H54 (cell line): ENCODE measurements at regions not wholly inside any gene's neighbourhood (a gene's known extent, or its start where the extent isn't known, plus 50 kb on each side); places are given as distances from the start of the nearest gene placed in this dataset.
"Not testable (repeated sequence)": the region's sequence is repeated elsewhere in the genome, so short reads cannot be mapped to it uniquely, and the experiment has no call there.

Experiments used
- DNase-seq: peaks from one replicate; pipeline ENCODE4 v3.0.0; 2011; ENCODE audit warnings: low spot score, mixed read lengths; ENCODE audit not compliant: insufficient read length
- FAIRE-seq: peaks from 3 replicates; lab custom pipeline; 2011; peaks lifted over from hg19 to GRCh38; lab: Jason Lieb, UNC
- POLR2A ChIP-seq: IDR thresholded peaks from 2 replicates; pipeline ENCODE4 v1.6.1; 2011; ENCODE audit warnings: low read depth, mild to moderate bottlenecking, low read length

GRCh38 chr4:156326246-156326645 is 372.6 kb upstream of the CTSO start:
- DNase-seq = no peak
- TF ChIP-seq POLR2A = no peak
- no peak for FAIRE-seq

GRCh38 chr4:156322592-156322991 is 368.9 kb upstream of the CTSO start:
- peak; percentile 78 for FAIRE-seq
- TF ChIP-seq POLR2A = no peak
- DNase-seq = no peak

GRCh38 chr4:156321203-156321602 is 367.5 kb upstream of the CTSO start:
- DNase-seq = peak; percentile 1
- TF ChIP-seq POLR2A = no peak
- peak; percentile 95 for FAIRE-seq

GRCh38 chr4:156313497-156313896 is 359.8 kb upstream of the CTSO start:
- FAIRE-seq (no peak), DNase-seq (no peak)
- TF ChIP-seq POLR2A = no peak

GRCh38 chr4:156312261-156312847 is 358.7 kb upstream of the CTSO start:
- no peak for TF ChIP-seq POLR2A
- DNase-seq (no peak), FAIRE-seq (peak; percentile 73)

- no peak for FAIRE-seq
- no peak for TF ChIP-seq POLR2A
- DNase-seq = no peak
Measured at GRCh38 chr4:156309031-156309430, 355.4 kb upstream of the CTSO start.

GRCh38 chr4:156303708-156304107 is 350.0 kb upstream of the CTSO start:
- FAIRE-seq = no peak
- DNase-seq = no peak
- TF ChIP-seq POLR2A = no peak

GRCh38 chr4:156298230-156298629 is 344.6 kb upstream of the CTSO start:
- TF ChIP-seq POLR2A = no peak
- FAIRE-seq = no peak
- DNase-seq = no peak

GRCh38 chr4:156295676-156296195 is 342.1 kb upstream of the CTSO start:
- TF ChIP-seq POLR2A = no peak
- no peak for DNase-seq
- no peak for FAIRE-seq

- DNase-seq (peak; percentile 12), FAIRE-seq (peak; percentile 92)
- TF ChIP-seq POLR2A = no peak
Measured at GRCh38 chr4:156294577-156294976, 340.9 kb upstream of the CTSO start.

GRCh38 chr4:156293657-156294297 is 340.1 kb upstream of the CTSO start:
- FAIRE-seq (peak; percentile 67), DNase-seq (no peak)
- no peak for TF ChIP-seq POLR2A

- FAIRE-seq (no peak), DNase-seq (no peak)
- TF ChIP-seq POLR2A = no peak
Measured at GRCh38 chr4:156291317-156291716, 337.7 kb upstream of the CTSO start.

GRCh38 chr4:156290811-156291210 is 337.1 kb upstream of the CTSO start:
- no peak for DNase-seq
- TF ChIP-seq POLR2A = no peak
- no peak for FAIRE-seq

GRCh38 chr4:156290026-156290425 is 336.4 kb upstream of the CTSO start:
- DNase-seq, FAIRE-seq: not testable (repeated sequence)

GRCh38 chr4:156280686-156281085 is 327.0 kb upstream of the CTSO start:
- no peak for DNase-seq
- TF ChIP-seq POLR2A = no peak
- FAIRE-seq = no peak
